GM18909 (cell line): ENCODE measurements at regions not wholly inside any gene's neighbourhood (a gene's known extent, or its start where the extent isn't known, plus 50 kb on each side); places are given as distances from the start of the nearest gene placed in this dataset.

Experiments
- ATAC-seq: cut with Tn5 transposase; IDR thresholded peaks from one replicate; pipeline ENCODE4 v1.9.1; 2021; ENCODE audit warnings: mild to moderate bottlenecking; ENCODE audit not compliant: unreplicated experiment, poor library complexity

DNA sequence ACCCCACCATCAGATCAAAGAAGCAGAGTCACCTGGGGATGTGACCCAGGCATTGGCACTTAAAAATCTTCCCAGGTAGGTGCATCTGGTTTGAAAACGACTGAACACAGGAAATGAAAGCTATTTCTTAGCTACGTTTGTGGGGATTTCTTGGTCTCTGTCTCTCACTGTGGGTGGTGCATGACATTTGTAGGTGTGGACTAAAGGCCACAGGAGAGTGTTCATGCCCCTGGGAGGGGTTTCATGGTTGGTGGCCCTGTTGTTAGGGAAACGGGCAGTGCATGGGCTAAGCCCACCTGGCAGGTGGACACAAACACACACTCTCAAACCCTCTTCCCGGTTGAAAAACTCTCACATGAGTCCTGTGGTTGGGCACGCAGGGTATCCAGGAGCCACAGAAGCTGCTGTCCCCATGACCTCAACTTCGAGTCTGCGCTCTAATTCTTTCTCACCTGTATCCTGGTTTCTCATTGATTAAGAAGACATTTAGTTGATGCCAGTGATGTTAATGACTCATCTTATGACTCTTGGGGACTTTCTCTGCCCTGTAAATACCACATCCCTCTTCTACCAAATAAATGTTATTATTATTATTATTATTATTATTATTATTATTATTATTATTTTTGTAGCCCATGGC, 119.4 kb downstream of the MRPS6 start:
- ATAC-seq = no peak

DNA sequence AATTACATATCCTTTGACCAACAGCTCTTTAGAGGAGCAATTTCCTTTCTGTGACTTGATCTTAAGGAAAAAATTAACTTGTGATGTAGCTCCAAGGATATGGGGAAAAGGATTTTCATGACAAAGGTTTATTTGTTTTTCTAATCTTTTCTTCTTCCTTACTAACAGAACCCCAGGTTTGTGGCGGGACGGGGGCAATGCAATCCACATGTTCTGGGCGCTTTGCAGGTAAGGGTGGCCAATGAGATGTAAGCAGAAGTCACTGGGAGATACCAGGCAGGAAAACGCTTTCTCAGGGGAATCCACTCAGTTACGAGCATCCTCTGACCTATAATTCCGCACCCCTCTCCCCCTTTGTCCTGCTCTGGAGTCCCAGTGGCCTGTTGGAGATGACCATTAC, 122.0 kb downstream of the MRPS6 start:
- no peak for ATAC-seq

DNA sequence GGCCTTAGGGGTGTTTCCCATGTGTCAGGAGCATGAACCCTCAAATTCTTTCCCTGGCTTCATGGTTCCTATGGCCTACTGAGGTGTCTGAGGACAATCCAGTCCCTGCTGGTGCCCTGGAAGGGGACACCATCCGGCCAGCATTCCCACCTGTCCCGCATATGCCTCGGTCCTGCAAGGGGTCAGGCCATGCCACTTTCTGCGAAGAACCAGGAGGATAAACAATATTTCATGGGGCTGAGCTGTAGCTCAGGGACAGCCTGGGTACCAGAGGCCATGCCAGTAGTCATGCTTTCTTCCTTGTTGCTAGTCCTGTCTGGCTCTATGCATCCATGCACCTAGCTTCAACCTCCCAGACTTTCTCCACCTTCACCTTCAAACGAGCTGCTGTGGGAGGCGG, 123.6 kb downstream of the MRPS6 start:
- no peak for ATAC-seq

DNA sequence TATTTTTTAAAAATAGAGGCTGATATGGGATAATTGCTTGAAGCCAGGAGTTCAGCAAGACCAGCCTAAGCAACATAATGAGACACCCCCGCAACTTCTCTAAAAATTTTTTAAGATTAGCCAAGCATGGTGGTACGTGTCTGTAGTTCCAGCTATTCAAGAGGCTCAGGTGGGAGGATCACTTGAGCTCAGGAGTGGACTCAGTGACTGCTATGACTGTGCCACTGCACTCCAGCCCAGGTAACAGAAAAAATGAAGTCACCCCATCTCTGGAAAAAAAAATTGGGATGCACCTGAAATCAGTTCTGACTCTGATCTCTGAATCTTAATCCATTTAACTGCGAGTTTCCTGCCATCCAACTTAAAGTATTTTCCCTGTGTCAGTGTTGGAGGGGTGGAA, 124.2 kb downstream of the MRPS6 start:
- ATAC-seq = no peak

DNA sequence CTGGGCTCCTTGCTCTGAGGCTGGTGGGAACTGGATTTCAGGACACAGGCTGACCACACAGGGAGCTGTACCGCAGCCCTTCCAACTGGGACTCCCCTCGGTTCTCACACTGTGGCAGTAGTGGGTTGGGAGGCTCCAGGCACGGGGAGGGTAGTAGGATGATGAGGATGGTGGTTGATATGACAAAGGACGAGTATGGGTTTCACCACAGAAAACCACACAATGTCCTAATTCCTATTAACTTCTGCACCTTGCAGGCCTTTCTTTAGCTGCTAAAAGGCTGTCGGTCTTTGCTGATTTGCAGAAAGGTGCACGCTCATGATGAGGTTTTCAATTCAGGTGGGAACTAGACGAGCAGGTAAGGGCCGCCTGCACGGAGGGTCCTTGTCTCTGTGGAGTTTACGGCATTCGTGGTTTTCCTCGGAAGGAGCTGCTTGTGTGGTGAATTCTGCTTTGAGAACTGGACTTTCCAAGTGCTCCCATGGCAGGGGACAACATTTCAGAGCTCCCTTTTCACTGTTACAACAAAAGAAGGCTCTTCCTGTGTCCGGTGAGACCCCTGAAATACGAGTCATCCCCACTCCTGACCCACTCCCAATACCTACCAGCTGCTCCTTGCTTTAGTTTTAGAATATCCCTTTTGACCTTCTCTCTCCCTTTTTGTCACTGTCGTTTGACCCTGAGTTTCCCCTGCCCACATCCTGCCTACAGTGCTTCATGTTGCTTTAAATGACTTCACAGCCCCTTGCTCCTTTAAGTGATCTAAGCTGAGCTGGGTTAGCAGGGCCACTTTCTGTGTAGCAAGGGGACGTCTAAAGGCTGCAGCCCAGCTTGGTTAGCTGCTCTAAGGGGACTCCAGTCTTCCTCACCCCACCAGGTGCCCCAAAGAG, 125.1 kb downstream of the MRPS6 start:
- no peak for ATAC-seq

DNA sequence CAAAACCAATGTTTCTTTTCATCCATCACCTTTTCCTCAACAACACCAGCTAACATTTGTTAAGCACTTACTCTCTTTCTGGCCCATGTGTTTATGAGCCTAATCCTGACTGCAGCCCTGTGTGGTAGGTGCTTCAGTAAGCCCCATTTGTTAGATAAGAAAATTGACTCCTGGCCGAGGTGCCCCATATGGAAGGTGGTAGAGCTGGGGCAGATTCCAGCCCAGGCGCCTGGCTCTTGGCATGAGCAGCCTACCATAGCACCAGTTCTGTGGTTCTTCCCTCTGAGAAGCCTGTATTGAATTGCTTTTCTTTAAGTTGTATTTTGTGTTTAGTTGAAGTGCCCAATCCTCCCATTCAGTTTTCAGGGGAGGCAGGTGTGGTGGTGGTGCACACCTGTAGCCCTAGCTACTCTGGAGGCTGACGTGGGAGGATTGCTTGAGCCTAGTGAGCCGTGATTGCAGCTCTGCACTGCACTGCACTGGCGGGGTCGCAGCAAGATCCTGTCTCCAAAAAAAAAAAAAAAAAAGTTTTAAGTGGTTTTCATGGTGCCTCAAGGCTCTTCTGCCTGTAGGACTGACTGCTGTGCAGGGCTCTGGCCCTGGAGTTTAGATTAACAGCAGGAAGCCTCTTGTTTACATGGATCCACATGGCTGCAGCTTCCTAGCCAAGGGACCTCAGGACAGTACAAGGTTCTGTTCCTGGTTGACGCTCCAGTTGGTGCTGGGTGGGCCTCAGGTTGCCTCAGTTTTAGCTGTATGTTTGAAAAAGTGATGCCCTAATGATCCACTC, 125.9 kb downstream of the MRPS6 start:
- no peak for ATAC-seq

DNA sequence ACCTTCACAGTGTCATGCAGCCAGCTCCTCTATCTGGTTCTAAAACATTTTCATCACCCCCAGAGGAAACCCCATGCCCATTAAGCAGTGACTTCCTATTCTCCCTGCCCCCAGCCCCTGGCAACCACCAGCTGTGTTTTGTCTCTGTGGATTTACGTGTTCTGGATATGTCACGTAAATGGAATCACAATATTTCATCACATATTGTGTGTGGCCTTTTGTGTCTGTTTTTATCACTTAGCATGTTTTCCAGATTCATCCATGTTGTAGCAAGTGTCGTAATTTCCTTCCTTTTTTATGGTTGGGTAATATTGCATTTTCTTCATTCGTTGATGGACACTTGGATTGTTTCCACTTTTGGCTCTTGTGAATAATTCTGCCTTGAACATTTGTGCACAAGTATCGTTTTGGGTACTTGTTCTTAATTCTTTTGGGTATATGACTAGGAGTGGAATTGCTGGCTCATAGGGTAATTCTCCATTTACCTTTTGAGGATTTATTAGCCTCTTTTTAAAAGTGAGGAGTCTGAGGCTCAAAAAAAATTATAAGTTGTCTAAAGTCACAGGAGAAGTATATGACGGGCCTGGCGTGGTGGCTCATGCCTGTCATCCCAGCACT, 127.0 kb downstream of the MRPS6 start:
- no peak for ATAC-seq

DNA sequence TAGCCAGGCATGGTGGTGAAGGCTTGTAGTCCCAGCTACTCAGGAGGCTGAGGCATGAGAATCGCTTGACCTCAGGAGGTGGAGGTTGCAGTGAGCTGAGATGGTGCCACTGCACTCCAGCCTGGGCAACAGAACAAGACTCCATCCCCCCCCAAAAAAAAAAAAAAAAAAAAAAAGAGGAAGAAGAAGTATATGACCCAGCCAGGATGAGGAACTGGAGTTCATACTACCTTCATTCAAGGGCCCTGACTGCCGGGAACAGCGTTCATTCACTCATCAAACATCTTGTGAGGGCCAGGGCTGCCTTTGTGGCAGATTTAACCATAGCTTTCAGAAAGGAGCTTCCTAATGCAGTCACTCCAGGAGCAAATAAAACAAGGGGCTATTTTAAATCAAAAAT, 127.6 kb downstream of the MRPS6 start:
- ATAC-seq = no peak

DNA sequence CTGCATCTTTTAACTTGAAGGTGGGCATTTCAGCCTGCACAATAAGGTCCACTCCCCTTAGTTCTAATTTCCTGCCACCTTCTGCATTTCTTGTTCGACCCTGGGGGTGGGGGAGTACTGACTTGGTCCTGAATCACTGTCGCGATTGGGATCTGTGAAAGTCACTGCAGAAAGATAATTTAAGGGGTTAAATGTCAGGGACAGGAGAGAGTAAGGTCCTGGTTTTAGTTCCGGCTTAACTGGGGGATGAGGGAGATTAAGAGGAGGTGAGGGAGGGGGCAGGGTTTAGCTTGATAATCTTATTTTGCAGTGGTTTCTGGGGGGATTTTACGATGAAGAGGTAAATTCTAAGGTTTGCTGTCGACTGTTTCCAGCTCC, 128.1 kb downstream of the MRPS6 start:
- no peak for ATAC-seq

DNA sequence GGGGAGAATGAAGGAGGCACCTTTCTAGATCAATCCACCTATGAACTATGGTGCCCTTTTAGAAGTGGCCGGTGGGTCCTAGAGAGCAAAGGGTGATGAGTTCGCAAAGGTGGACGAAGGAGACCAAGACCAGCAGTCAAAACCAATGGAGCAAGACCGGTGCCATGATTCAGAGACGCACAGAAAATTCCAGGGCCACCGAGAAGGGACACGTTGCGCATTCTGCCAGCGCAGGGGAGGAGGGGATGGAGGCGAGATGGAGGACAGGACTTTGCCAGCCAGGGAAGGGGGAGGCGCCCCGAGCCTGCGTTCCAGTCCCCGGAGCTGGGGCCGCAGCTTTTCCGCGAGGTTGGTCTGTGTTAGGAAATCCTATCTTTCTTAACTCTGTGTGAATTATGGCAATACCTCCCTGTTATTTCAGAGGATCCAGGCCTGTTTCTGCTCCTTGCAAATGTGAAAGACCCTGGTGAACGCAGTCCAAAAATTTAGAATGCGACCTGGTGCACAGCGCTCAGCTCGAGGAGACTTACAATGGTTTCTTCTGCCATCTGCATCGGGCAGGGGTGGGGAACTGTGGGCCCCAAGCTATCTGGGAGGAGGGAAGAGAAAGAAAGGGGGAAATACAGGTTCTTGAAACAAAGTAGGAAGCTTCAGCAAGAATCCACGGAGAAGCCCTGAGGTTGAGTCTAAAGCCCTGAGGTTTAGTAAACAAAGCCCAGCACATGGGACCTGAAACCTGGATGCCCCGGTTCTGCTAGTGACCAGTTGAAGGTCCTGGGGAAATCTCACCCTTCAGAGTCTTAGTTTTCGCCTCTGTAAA, 129.4 kb downstream of the MRPS6 start:
- no peak for ATAC-seq

DNA sequence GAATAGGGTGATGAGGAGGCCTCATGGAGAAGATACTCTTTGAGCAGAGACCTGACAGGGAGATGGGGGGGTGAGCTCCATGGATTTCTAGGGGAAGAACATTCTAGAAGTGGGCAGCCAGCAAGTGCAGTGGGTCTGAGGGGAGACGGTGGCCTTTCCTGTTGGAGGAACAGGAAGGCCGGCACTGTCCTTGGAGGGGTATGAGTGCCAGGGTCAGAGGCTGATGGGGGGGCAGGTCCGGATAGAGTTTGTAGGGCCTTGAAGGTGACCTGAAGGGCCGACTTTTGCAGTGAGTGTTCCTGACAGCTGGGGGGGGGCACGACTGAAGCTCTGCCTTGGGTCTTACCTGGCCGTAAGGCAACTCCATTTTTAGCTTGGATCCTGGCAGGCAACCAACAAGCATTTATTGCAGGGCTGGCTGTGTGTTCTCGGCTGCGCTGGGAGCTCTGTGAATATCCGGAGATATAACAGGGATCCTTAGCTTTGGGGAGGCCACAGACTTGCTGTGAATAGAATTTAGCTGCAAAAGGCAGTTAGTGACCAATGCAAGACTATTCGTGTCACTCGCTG, 130.6 kb downstream of the MRPS6 start:
- no peak for ATAC-seq

DNA sequence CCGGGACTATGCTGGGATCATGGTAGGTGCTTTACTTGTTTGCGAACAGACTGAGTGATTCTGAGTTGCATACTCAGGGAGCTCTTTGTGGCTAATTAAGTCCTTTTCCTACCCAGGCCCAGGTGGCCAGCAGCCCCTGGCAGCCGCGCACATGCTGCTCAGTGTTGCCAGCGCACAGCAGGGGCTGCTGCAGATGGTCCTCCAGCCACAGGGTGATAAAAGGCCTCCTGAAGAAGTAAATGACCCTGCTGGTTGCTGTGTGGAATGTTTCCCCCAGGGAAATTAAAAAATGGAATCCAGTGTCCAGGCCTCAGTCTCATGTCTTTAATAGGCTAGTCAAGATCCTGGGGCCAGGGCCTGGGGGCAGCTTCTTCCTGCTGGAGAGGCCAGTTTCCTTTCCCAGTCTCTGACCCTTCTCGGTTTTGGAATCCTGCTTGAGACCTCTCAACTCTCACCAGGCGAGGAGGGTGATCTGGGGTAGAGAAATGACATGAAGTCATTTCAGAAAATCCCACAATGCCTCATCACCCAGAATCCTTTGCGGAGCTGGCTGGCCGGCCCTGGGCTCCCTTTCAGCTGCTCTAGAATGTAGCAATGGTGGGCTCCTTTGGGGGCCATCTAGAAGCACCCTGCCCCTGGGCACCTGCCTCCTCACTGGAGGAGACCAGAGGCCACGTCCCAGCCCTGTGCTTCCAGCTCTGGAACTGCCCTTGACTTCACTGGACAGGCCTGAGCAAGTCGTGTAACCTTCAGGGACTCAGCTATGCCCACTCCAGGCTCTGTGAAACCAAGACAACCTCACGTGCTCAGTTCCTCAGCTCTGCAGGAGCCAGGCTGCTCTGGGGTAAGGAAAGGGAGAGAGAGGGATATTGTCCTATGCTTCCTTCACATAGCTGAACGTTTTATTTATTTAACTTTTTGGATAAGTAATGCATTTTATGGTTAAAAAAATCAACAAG, 131.4 kb downstream of the MRPS6 start:
- ATAC-seq = no peak

DNA sequence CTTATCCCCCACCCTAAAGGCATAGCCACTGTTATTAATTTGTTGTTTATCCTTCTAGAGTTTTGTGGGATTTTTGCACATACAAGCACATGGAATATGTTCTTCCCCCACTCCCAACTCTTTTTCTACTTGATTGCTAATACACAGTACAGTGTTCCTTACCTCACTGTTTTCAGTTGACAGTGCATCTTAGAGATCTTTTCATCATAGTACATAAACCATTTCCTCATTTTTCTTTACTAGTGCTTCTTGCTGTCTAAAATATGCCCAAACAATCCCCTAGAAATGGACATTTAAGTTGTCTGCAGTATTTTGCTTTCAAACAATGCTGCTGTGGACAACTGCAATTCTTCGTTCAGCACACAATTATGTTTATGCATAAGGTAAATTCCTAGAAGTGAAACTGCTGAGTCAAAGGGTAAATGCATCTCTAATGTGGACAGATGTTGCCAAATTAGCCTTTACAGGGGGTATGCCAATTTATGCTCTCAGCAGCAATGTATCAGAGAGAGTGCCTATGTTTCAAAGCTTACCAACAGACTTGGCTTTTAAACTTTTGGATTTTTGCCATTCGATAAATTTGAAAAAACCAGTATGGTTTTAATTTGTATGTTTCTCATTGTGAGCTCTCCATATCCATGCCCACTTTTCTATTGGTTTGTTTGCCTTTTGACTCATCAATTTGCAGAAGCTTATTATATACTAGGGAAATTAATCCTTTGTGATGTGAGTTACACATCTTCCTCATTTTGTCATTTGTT, 132.6 kb downstream of the MRPS6 start:
- ATAC-seq = peak; percentile 55

DNA sequence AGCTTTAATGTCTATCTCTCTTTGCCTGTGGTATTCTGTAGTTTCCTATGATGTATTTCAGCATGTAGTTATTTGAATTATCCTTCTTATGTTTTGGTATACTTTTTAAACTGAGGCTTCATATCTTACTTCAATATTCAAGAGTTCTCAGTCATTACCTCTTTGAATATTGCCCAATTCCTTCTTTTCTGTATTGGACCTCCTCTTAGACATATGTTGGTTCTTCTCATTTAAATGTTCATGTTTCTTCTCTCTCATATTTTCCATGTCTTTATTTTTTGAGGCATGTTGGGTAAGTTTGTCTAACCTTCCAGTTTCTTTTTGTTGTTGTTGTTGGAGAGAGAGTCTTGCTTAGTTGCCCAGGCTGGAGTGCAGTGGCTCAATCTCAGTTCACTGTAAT, 140.6 kb downstream of the MRPS6 start:
- ATAC-seq = no peak

DNA sequence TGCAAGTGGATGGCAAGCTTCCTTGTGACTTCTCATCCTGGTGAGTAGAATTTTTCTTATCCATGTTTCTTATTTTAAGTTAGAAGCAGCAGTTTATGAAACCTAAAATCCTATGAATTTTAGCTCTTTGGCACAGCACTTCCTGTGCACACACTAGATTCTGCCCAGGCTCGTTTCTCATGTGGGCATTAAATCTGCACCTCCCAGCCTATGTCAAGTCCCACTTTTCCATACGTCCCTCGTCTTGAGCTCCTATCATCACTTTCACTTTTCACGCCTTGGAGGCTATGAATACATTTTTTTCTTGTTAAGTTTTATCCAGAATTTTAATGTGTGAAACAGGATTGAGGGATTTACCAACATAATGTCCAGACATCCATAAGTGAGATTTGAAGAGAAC, 142.1 kb downstream of the MRPS6 start:
- ATAC-seq = no peak

DNA sequence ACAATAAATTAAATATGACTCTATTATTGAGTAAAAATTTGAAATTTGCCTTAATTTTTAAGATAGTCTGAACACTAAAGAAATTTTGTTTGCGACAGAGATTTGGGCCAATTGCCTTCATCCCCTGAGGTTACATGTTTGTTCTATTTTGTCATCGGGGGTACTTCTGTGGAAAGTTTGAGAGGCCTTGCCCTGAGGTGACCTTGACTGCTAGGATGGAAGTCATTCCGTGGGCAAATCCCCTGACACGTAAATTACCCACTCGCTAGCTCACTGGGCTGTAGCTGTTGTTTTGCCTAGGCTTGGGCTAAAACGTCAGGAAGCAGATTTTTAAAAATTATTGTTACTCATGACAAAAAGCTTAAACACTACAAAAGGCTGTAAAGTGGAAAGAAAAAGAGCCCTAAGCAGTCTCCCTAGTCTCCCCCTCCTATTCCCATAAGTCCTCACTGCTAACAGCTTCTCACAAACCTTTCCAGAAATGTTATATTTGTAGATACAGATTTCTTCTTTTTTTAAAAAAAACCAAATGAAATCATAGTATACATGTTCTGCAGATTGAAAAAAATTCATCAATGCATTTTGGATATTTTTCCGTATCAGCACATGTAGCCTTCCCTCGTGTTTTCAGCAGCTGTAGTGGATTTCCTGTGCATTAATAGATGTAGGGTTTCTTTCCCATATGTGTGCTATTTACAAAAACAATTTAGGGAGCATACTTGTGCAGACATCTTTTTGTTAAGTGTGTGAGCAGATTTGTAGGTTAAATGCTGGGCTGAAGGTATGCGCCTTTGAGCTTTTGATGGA, 142.7 kb downstream of the MRPS6 start:
- no peak for ATAC-seq

DNA sequence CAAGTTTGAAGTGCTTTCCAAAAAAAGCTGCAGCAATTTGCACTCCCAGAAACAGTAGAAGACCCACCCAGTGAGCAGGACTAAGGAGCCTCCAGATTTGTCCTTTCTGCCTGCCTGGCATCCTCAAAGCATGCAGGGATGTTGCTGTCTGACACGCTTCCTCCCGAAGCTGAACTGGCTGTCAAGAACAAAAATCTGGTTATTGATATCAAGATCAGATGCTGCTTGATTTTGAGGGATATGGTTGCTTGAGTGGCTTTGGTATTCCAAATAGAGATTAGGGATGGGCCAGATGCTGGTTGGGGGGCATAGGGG, 143.3 kb downstream of the MRPS6 start:
- ATAC-seq = no peak
